K562 (cell line): ENCODE measurements at regions not wholly inside any gene's neighbourhood (a gene's known extent, or its start where the extent isn't known, plus 50 kb on each side); places are given as distances from the start of the nearest gene placed in this dataset.

ENCODE experiments used
- ATAC-seq: fragments of 200-7000 bp; cut with Tn5 transposase; 3 replicates; pipeline ENCODE4 v1.9.1; 2020; ENCODE audit warnings: moderate library complexity
- BruUV-seq: library from RNA; stranded (reverse); fragments of 400-500 nt; replicated peaks from 2 replicates; lab custom pipeline; 2021; lab: Mats Ljungman, UMichigan
- CTCF ChIA-PET: fragments of 300-600 bp; formaldehyde crosslinking; extraction: SDS; loops from one replicate; lab custom pipeline; 2021; ENCODE audit warnings: low intra/inter-chr PET ratio; lab: Yijun Ruan, JAX
- POLR2A ChIA-PET: fragments of 300-600, 350-650 bp; sonication (Branson Sonifier 250); formaldehyde crosslinking; extraction: SDS; loops from one replicate; lab custom pipeline; 2021; ENCODE audit warnings: antibody characterized with exemption, inconsistent platforms; lab: Yijun Ruan, JAX
- DNase-seq, 4 experiments: peaks; one replicate each; pipeline versions ENCODE4 v3.0.0 to v3.0.0-alpha.2; 2011 to 2018; ENCODE audit warnings: low spot score in 3 of 4, mixed read lengths in 3 of 4; ENCODE audit errors: extremely low read depth in 1 of 4
- FAIRE-seq: peaks from 2 replicates; lab custom pipeline; 2011; peaks lifted over from hg19 to GRCh38; lab: Jason Lieb, UNC
- H2AFZ ChIP-seq: 2 replicates; pipeline ENCODE4 v1.6.0; 2011; ENCODE audit warnings: low read depth, low read length, control low read depth, inconsistent platforms
- H3K27ac ChIP-seq: fragments of 200-600 bp; 3 replicates; pipeline ENCODE4 v1.8.0; 2011; ENCODE audit warnings: low read depth, mild to moderate bottlenecking, control low read depth, inconsistent platforms, low read length, moderate library complexity, mixed read lengths; ENCODE audit errors: extremely low read depth
- H3K27me3 ChIP-seq, 2 experiments: fragments of 300-600 bp in 1 of 2; 2 replicates in 1 of 2; 3 replicates in 1 of 2; pipeline versions ENCODE4 v1.6.0 to v1.8.0; 2011; ENCODE audit warnings: inconsistent platforms in 2 of 2, low read length in 2 of 2, mild to moderate bottlenecking in 1 of 2, mixed read lengths in 1 of 2, moderate library complexity in 1 of 2; ENCODE audit not compliant: control insufficient read depth in 2 of 2, insufficient read depth in 2 of 2
- H3K36me3 ChIP-seq: fragments of 300-600 bp; 3 replicates; pipeline ENCODE4 v1.8.0; 2011; ENCODE audit warnings: mild to moderate bottlenecking, low read length, inconsistent platforms; ENCODE audit not compliant: control insufficient read depth, insufficient read depth
- H3K4me1 ChIP-seq, 2 experiments: fragments of 200-600 bp in 1 of 2; replicated peaks in 1 of 2; 2 replicates in 1 of 2; 3 replicates in 1 of 2; pipeline versions ENCODE4 v1.5.1 to v1.8.0; 2011; ENCODE audit warnings: inconsistent platforms in 2 of 2, low read length in 2 of 2, mild to moderate bottlenecking in 1 of 2, mixed read lengths in 1 of 2, moderate library complexity in 1 of 2; ENCODE audit not compliant: control insufficient read depth in 2 of 2, insufficient read depth in 2 of 2
- H3K4me2 ChIP-seq: 2 replicates; pipeline ENCODE4 v1.6.1; 2011; ENCODE audit warnings: low read length, control low read depth, inconsistent platforms, mixed read lengths; ENCODE audit not compliant: insufficient read depth
- H3K4me3 ChIP-seq: fragments of 200-600 bp; sonication (generic), shearing (Covaris generic); 2 replicates; pipeline ENCODE4 v1.5.1; 2016; ENCODE audit warnings: control low read depth, inconsistent platforms
- H3K79me2 ChIP-seq: fragments of 200-600 bp; 3 replicates; pipeline ENCODE4 v1.8.0; 2011; ENCODE audit warnings: low read length, inconsistent platforms; ENCODE audit not compliant: control insufficient read depth, insufficient read depth
- H3K9ac ChIP-seq, 2 experiments: 2 replicates each; pipeline versions ENCODE4 v1.6.0 to v1.6.1; 2011; ENCODE audit warnings: low read depth in 2 of 2, low read length in 2 of 2, control low read depth in 1 of 2, inconsistent platforms in 1 of 2, mild to moderate bottlenecking in 1 of 2, mixed read lengths in 1 of 2; ENCODE audit not compliant: insufficient read depth in 1 of 2
- H3K9me1 ChIP-seq: one replicate; pipeline ENCODE4 v1.6.0; 2011; ENCODE audit warnings: inconsistent platforms, mild to moderate bottlenecking, low read length, moderate library complexity; ENCODE audit not compliant: control insufficient read depth, insufficient read depth
- H3K9me3 ChIP-seq: replicated peaks from 2 replicates; pipeline ENCODE4 v1.5.1; 2011; ENCODE audit warnings: low read depth, low read length, inconsistent platforms; ENCODE audit not compliant: control insufficient read depth, insufficient read depth
- H4K20me1 ChIP-seq: replicated peaks from 2 replicates; pipeline ENCODE4 v1.6.1; 2011; ENCODE audit warnings: low read length, inconsistent platforms, mixed read lengths; ENCODE audit not compliant: control insufficient read depth, insufficient read depth
- CEBPZ ChIP-seq: fragments of 150-350 bp; IDR thresholded peaks from 2 replicates; pipeline ENCODE4 v1.6.1; 2014; ENCODE audit warnings: low read depth, mild to moderate bottlenecking, low read length, borderline replicate concordance
- FIP1L1 ChIP-seq: fragments of 200-400 bp; formaldehyde crosslinking; IDR thresholded peaks from 2 replicates; pipeline ENCODE4 v1.6.1; 2018; ENCODE audit warnings: mild to moderate bottlenecking, low read depth, low read length; ENCODE audit not compliant: poor library complexity, severe bottlenecking
- FOXA3 ChIP-seq, 2 experiments: fragments of 450-650 bp in 1 of 2; sonication (generic) in 1 of 2; formaldehyde crosslinking; IDR thresholded peaks in 1 of 2; conservative IDR thresholded peaks in 1 of 2; 2 replicates each; pipeline versions ENCODE4 v1.4.0 to v1.8.0; 2020 to 2022; ENCODE audit warnings: mild to moderate bottlenecking in 2 of 2, missing genetic modification reagents in 1 of 2
- KDM2B ChIP-seq: fragments of 250-450 bp; sonication (Bioruptor Pico); IDR thresholded peaks from 2 replicates; pipeline ENCODE4 v1.8.0; 2021; ENCODE audit warnings: mild to moderate bottlenecking, moderate library complexity
- MAFF ChIP-seq: IDR thresholded peaks from 2 replicates; pipeline ENCODE4 v1.6.1; 2012; ENCODE audit warnings: low read length, improper control_type of control experiment
- MITF ChIP-seq: IDR thresholded peaks from 2 replicates; pipeline ENCODE4 v1.6.1; 2014; ENCODE audit warnings: antibody characterized with exemption
- STAT6 ChIP-seq: sonication (generic); formaldehyde crosslinking; IDR thresholded peaks from 2 replicates; pipeline ENCODE4 v1.8.1; 2023; ENCODE audit warnings: mild to moderate bottlenecking, missing genetic modification reagents
- TGIF2 ChIP-seq: sonication (generic); formaldehyde crosslinking; IDR thresholded peaks from 2 replicates; pipeline ENCODE4 v1.8.1; 2022; ENCODE audit warnings: mild to moderate bottlenecking, missing genetic modification reagents, moderate library complexity
- WHSC1 ChIP-seq: IDR thresholded peaks from one replicate; pipeline ENCODE4 v1.6.1; 2012; ENCODE audit warnings: low read length, control low read depth, inconsistent platforms
- ZNF146 ChIP-seq: IDR thresholded peaks from one replicate; pipeline ENCODE4 v1.6.1; 2018; ENCODE audit warnings: missing compliant biosample characterization; ENCODE audit not compliant: unreplicated experiment
- ZNF232 ChIP-seq: sonication (generic); formaldehyde crosslinking; IDR thresholded peaks from 2 replicates; pipeline ENCODE4 v1.8.0; 2022; ENCODE audit warnings: mild to moderate bottlenecking, missing genetic modification reagents
- ZNF311 ChIP-seq: fragments of 250-450 bp; sonication (Bioruptor Pico); IDR thresholded peaks from 2 replicates; pipeline ENCODE4 v1.4.0; 2020; ENCODE audit warnings: mild to moderate bottlenecking, moderate library complexity
- ZNF511 ChIP-seq: sonication (generic); formaldehyde crosslinking; IDR thresholded peaks from 2 replicates; pipeline ENCODE4 v1.8.0; 2022; ENCODE audit warnings: mild to moderate bottlenecking, missing genetic modification reagents
- ZNF740 ChIP-seq, 3 experiments: fragments of 200-800 bp in 1 of 3; sonication (Bioruptor generic) in 1 of 3; sonication (generic) in 1 of 3; formaldehyde crosslinking in 1 of 3; IDR thresholded peaks; 2 replicates each; pipeline versions ENCODE4 v1.6.1 to v1.8.0; 2016 to 2022; ENCODE audit warnings: mild to moderate bottlenecking in 2 of 3, missing compliant biosample characterization in 2 of 3, missing genetic modification characterization in 2 of 3, missing genetic modification reagents in 1 of 3
- WGBS: fragments of 100-300 bp; shearing (Covaris generic); methylation state at CpG from one replicate; pipeline ENCODE4 v1.1.6; 2016; ENCODE audit warnings: low coverage, mixed read lengths; ENCODE audit not compliant: insufficient coverage; ENCODE audit errors: missing lambda C conversion rate; 5-methylcytosine and 5-hydroxymethylcytosine counted together
- in situ Hi-C: fragments of 300-500 bp; cut with MboI; formaldehyde crosslinking; loops from 4 replicates; pipeline ENCODE4 v1.15.0; 2018; ENCODE audit warnings: inconsistent platforms, mixed read lengths
- intact Hi-C: fragments of 100-400 bp; cut with micrococcal nuclease; formaldehyde crosslinking; loops from 2 replicates; pipeline ENCODE4 v1.14.2; 2022

GRCh38 chr14:22089940-22090339, 416.3 kb upstream of the OR4E1 start:
- no peak for DNase-seq
- Histone ChIP-seq H3K4me3 (no peak overlapping the region), H3K9ac (no peak overlapping the region), H3K9me1 (no peaks in the 10 kb centered on the region), H3K4me1 (no peaks in the 10 kb centered on the region), H4K20me1 (no peaks in the 10 kb centered on the region), H3K4me2 (no peak overlapping the region), H3K79me2 (no peaks in the 10 kb centered on the region), H3K27ac (no peak overlapping the region), H3K9me3 (no peaks in the 10 kb centered on the region), H2AFZ (no peak overlapping the region), H3K27me3 (no peaks in the 10 kb centered on the region), H3K36me3 (no peaks in the 10 kb centered on the region)
- WGBS, result 0% methylated on average over 2 of the region's 2 CpGs
- in situ Hi-C loops, result no loop called here
- BruUV-seq, result no TSS peak
- no peak for ATAC-seq
- FAIRE-seq, result no peak
- intact Hi-C loops, result no loop called here
- ChIA-PET CTCF (no interaction called here), POLR2A (no interaction called here)
- TF ChIP-seq WHSC1 (no peak), FIP1L1 (no peak), FOXA3 (CRISPR knock-in tag; conservative IDR thresholded peaks at IDR 0.05 in 1 of 2, IDR thresholded peaks at IDR 0.05 in 1 of 2) (no peak), ZNF146 (CRISPR knock-in tag) (no peak), MAFF (no peak), MITF (no peak), TGIF2 (CRISPR knock-in tag) (no peak), ZNF511 (CRISPR knock-in tag) (no peak), STAT6 (CRISPR knock-in tag) (no peak), CEBPZ (no peak), ZNF311 (CRISPR knock-in tag) (no peak), ZNF740 (CRISPR knock-in tag; IDR thresholded peaks at IDR 0.05) (no peak), ZNF740 (tag; IDR thresholded peaks at IDR 0.05) (no peak), ZNF232 (no peak), KDM2B (CRISPR knock-in tag) (no peak)
